SJSA1 (cell line): ENCODE measurements at regions not wholly inside any gene's neighbourhood (a gene's known extent, or its start where the extent isn't known, plus 50 kb on each side); places are given as distances from the start of the nearest gene placed in this dataset.

ENCODE experiments used
- DNase-seq, 2 experiments: peaks; one replicate each; pipeline ENCODE4 v3.0.0-alpha.2; 2015 to 2020; ENCODE audit warnings: low spot score in 2 of 2, low read depth in 1 of 2
- H3K27ac ChIP-seq: fragments of 250-450 bp; sonication (Bioruptor Pico); 2 replicates; pipeline ENCODE4 v1.5.1; 2020; ENCODE audit warnings: mild to moderate bottlenecking, moderate library complexity
- H3K27me3 ChIP-seq: fragments of 250-450 bp; sonication (Bioruptor Pico); replicated peaks from 2 replicates; pipeline ENCODE4 v1.5.1; 2020; ENCODE audit warnings: mild to moderate bottlenecking, moderate library complexity
- H3K36me3 ChIP-seq: fragments of 250-450 bp; sonication (Bioruptor Pico); 2 replicates; pipeline ENCODE4 v1.5.1; 2020; ENCODE audit warnings: mild to moderate bottlenecking
- H3K4me1 ChIP-seq: fragments of 250-450 bp; sonication (Bioruptor Pico); replicated peaks from 2 replicates; pipeline ENCODE4 v1.6.1; 2021; ENCODE audit warnings: mild to moderate bottlenecking
- H3K4me3 ChIP-seq: fragments of 250-450 bp; sonication (Bioruptor Pico); 2 replicates; pipeline ENCODE4 v1.5.1; 2020; ENCODE audit warnings: mild to moderate bottlenecking
- H3K9me3 ChIP-seq: fragments of 250-450 bp; sonication (Bioruptor Pico); replicated peaks from 2 replicates; pipeline ENCODE4 v1.5.1; 2020; ENCODE audit warnings: mild to moderate bottlenecking

- Histone ChIP-seq H3K27ac (no peak overlapping the region), H3K36me3 (no peaks in the 10 kb centered on the region), H3K4me3 (no peak overlapping the region), H3K27me3 (no peaks in the 10 kb centered on the region), H3K4me1 (peaks cover 4% of the 10 kb centered on the region; the same call in 1 of the 2 replicates), H3K9me3 (no peaks in the 10 kb centered on the region)
- DNase-seq: no peak
Measured at GRCh38 chr13:74084375-74084935, 49.7 kb downstream of the KLF12 start.

GRCh38 chr13:74082741-74083160, 51.5 kb downstream of the KLF12 start:
- no peak overlapping the region for H3K27ac ChIP-seq
- peaks cover 5% of the 10 kb centered on the region for H3K4me1 ChIP-seq
- H3K27me3 ChIP-seq: no peaks in the 10 kb centered on the region
- H3K9me3 ChIP-seq: no peaks in the 10 kb centered on the region
- H3K4me3 ChIP-seq: no peak overlapping the region
- H3K36me3 ChIP-seq: no peaks in the 10 kb centered on the region
- no peak for DNase-seq

GRCh38 chr13:74080762-74081161, 53.4 kb downstream of the KLF12 start:
- peaks cover 9% of the 10 kb centered on the region for H3K4me1 ChIP-seq
- H3K27me3 ChIP-seq: no peaks in the 10 kb centered on the region
- no peaks in the 10 kb centered on the region for H3K36me3 ChIP-seq
- H3K27ac ChIP-seq: no peak overlapping the region
- H3K9me3 ChIP-seq: no peaks in the 10 kb centered on the region
- H3K4me3 ChIP-seq: no peak overlapping the region
- no peak for DNase-seq

GRCh38 chr13:74077792-74078191, 56.4 kb downstream of the KLF12 start:
- Histone ChIP-seq H3K4me1 (peaks cover 17% of the 10 kb centered on the region), H3K36me3 (no peaks in the 10 kb centered on the region), H3K4me3 (no peak overlapping the region), H3K27ac (no peak overlapping the region), H3K27me3 (no peaks in the 10 kb centered on the region), H3K9me3 (no peaks in the 10 kb centered on the region)
- DNase-seq: peak in 1 of 2 experiments; percentile 36

GRCh38 chr13:74077375-74077774, 56.8 kb downstream of the KLF12 start:
- peaks cover 17% of the 10 kb centered on the region for H3K4me1 ChIP-seq
- H3K27ac ChIP-seq: no peak overlapping the region
- no peaks in the 10 kb centered on the region for H3K9me3 ChIP-seq
- no peak for DNase-seq
- no peak overlapping the region for H3K4me3 ChIP-seq
- H3K36me3 ChIP-seq: no peaks in the 10 kb centered on the region
- no peaks in the 10 kb centered on the region for H3K27me3 ChIP-seq

GRCh38 chr13:74074723-74075122, 59.5 kb downstream of the KLF12 start:
- Histone ChIP-seq H3K4me3 (no peak overlapping the region), H3K36me3 (no peaks in the 10 kb centered on the region), H3K9me3 (no peaks in the 10 kb centered on the region), H3K27ac (no peak overlapping the region), H3K4me1 (peaks cover 17% of the 10 kb centered on the region), H3K27me3 (no peaks in the 10 kb centered on the region)
- peak in 1 of 2 experiments; percentile 13 for DNase-seq

- Histone ChIP-seq H3K27me3 (no peaks in the 10 kb centered on the region), H3K27ac (no peak overlapping the region), H3K4me1 (peaks cover 17% of the 10 kb centered on the region), H3K36me3 (no peaks in the 10 kb centered on the region), H3K4me3 (no peak overlapping the region), H3K9me3 (no peaks in the 10 kb centered on the region)
- DNase-seq: no peak
Measured at GRCh38 chr13:74073274-74073673, 60.9 kb downstream of the KLF12 start.

- no peak overlapping the region for H3K4me3 ChIP-seq
- no peaks in the 10 kb centered on the region for H3K9me3 ChIP-seq
- peaks cover 9% of the 10 kb centered on the region for H3K4me1 ChIP-seq
- no peak overlapping the region for H3K27ac ChIP-seq
- DNase-seq: no peak
- no peaks in the 10 kb centered on the region for H3K36me3 ChIP-seq
- H3K27me3 ChIP-seq: no peaks in the 10 kb centered on the region
Measured at GRCh38 chr13:74070513-74070912, 63.7 kb downstream of the KLF12 start.

GRCh38 chr13:74070065-74070464, 64.1 kb downstream of the KLF12 start:
- Histone ChIP-seq H3K27me3 (no peaks in the 10 kb centered on the region), H3K36me3 (no peaks in the 10 kb centered on the region), H3K4me1 (peaks cover 9% of the 10 kb centered on the region), H3K27ac (no peak overlapping the region), H3K4me3 (no peak overlapping the region), H3K9me3 (no peaks in the 10 kb centered on the region)
- no peak for DNase-seq

GRCh38 chr13:74068471-74068870, 65.7 kb downstream of the KLF12 start:
- Histone ChIP-seq H3K4me3 (no peak overlapping the region), H3K27me3 (no peaks in the 10 kb centered on the region), H3K36me3 (no peaks in the 10 kb centered on the region), H3K4me1 (peaks cover 8% of the 10 kb centered on the region), H3K9me3 (no peaks in the 10 kb centered on the region), H3K27ac (no peak overlapping the region)
- no peak for DNase-seq

GRCh38 chr13:74067818-74068217, 66.4 kb downstream of the KLF12 start:
- DNase-seq: no peak
- no peaks in the 10 kb centered on the region for H3K36me3 ChIP-seq
- H3K27me3 ChIP-seq: no peaks in the 10 kb centered on the region
- H3K9me3 ChIP-seq: no peaks in the 10 kb centered on the region
- H3K27ac ChIP-seq: no peak overlapping the region
- peaks cover 14% of the 10 kb centered on the region for H3K4me1 ChIP-seq
- H3K4me3 ChIP-seq: no peak overlapping the region

- no peak overlapping the region for H3K4me3 ChIP-seq
- no peaks in the 10 kb centered on the region for H3K9me3 ChIP-seq
- DNase-seq: no peak
- no peaks in the 10 kb centered on the region for H3K27me3 ChIP-seq
- H3K36me3 ChIP-seq: no peaks in the 10 kb centered on the region
- no peak overlapping the region for H3K27ac ChIP-seq
- peaks cover 21% of the 10 kb centered on the region for H3K4me1 ChIP-seq
Measured at GRCh38 chr13:74066937-74067336, 67.3 kb downstream of the KLF12 start.

- Histone ChIP-seq H3K27ac (no peak overlapping the region), H3K27me3 (no peaks in the 10 kb centered on the region), H3K4me1 (peaks cover 24% of the 10 kb centered on the region), H3K4me3 (no peak overlapping the region), H3K36me3 (no peaks in the 10 kb centered on the region), H3K9me3 (no peaks in the 10 kb centered on the region)
- DNase-seq: no peak
Measured at GRCh38 chr13:74064805-74065312, 69.3 kb downstream of the KLF12 start.

- H3K36me3 ChIP-seq: no peaks in the 10 kb centered on the region; the same call in 1 of the 2 replicates
- H3K4me1 ChIP-seq: peaks cover 24% of the 10 kb centered on the region
- no peak overlapping the region for H3K4me3 ChIP-seq
- no peak overlapping the region for H3K27ac ChIP-seq
- no peak for DNase-seq
- H3K9me3 ChIP-seq: no peaks in the 10 kb centered on the region
- H3K27me3 ChIP-seq: no peaks in the 10 kb centered on the region
Measured at GRCh38 chr13:74063533-74064100, 70.6 kb downstream of the KLF12 start.
